ENCODE measurements at regions not wholly inside any gene's neighbourhood (a gene's known extent, or its start where the extent isn't known, plus 50 kb on each side); places are given as distances from the start of the nearest gene placed in this dataset.

DNA sequence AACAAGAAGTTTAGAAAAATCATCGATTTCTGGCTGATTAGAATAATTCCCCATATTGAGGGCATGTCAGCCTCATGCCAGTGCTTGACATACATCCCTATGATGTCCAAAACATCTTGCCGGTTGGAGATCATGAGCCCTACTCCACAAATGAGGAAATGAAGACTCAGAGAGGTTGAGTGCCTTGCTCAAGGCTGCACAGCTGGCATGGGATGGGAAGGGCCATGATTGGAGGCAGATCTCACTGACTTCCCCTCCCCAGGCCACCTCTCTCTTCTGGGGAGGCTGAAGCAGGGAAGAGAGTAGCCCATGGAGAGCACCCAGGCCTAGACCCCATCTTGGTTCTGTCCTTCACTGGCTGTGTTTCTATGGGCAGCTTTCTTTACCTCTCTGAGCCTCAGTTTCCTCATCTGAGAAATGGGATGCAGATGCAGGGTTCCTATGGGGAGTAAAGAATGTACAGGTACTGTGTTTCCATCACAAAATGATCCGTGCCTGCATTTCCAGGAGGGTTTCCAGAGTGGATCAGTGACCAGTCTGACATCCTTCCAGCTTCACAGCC is 145.7 kb downstream of the SYF2 start:
- TF ChIP-seq, protein P1, sequence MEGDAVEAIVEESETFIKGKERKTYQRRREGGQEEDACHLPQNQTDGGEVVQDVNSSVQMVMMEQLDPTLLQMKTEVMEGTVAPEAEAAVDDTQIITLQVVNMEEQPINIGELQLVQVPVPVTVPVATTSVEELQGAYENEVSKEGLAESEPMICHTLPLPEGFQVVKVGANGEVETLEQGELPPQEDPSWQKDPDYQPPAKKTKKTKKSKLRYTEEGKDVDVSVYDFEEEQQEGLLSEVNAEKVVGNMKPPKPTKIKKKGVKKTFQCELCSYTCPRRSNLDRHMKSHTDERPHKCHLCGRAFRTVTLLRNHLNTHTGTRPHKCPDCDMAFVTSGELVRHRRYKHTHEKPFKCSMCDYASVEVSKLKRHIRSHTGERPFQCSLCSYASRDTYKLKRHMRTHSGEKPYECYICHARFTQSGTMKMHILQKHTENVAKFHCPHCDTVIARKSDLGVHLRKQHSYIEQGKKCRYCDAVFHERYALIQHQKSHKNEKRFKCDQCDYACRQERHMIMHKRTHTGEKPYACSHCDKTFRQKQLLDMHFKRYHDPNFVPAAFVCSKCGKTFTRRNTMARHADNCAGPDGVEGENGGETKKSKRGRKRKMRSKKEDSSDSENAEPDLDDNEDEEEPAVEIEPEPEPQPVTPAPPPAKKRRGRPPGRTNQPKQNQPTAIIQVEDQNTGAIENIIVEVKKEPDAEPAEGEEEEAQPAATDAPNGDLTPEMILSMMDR (conservative IDR thresholded peaks at IDR 0.05 in 1 of 2, IDR thresholded peaks at IDR 0.05 in 1 of 2; ENCODE audit: low read depth in 1 of 2, low read length in 2 of 2): no peak
- no peak for TF ChIP-seq EZH2 (IDR thresholded peaks at IDR 0.05; ENCODE audit: low read length, missing control alignments)
- H3K79me2 ChIP-seq (ENCODE audit: control insufficient read depth, insufficient read depth, low read length): no peaks in the 10 kb centered on the region
- no peak overlapping the region for H3K9ac ChIP-seq (ENCODE audit: insufficient read depth, low read length)
- H3K27me3 ChIP-seq (ENCODE audit: control insufficient read depth, insufficient read depth, low read length): peaks cover 2% of the 10 kb centered on the region
- H3K36me3 ChIP-seq (ENCODE audit: control insufficient read depth, insufficient read depth, low read length): no peaks in the 10 kb centered on the region
- no peaks in the 10 kb centered on the region for H3K9me3 ChIP-seq (ENCODE audit: control insufficient read depth, insufficient read depth, low read depth, low read length)
- no peak overlapping the region for H3K4me2 ChIP-seq (ENCODE audit: extremely low read depth, insufficient read depth, low read length)
- H3K4me1 ChIP-seq (ENCODE audit: control insufficient read depth, extremely low read depth, insufficient read depth, low read length): no peaks in the 10 kb centered on the region
- H3K4me3 ChIP-seq (replicated peaks in 1 of 4; ENCODE audit: control extremely low read depth in 1 of 4, insufficient read depth in 1 of 4, low read depth in 3 of 4, low read length in 4 of 4): no peak overlapping the region
- H4K20me1 ChIP-seq (ENCODE audit: control insufficient read depth, extremely low read depth, insufficient read depth, low read length): peaks cover 2% of the 10 kb centered on the region
- no peak for DNase-seq (ENCODE audit: low read depth in 2 of 2)
- no peak overlapping the region for H2AFZ ChIP-seq (ENCODE audit: low read length)
- H3K27ac ChIP-seq (ENCODE audit: insufficient read depth, low read length): no peak overlapping the region

DNA sequence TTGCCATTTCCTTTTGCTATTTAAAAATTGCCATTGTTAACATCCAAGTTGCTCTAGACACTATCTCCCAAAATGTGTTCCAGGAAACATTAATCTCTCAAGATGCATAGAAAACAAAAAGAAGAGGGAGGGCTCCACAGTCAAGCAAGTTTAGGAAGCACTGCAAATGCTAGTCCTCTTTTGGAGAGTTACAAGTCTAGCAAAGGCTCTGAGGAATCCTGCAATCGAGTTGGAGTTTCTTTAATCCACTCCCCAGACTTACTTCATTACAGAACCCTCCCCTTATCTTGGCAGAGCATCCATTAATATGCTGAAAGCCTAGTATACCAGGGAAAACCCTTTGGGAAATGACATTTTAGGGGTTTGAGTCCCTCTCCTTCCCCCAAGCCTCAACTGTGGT is 147.9 kb downstream of the SYF2 start:
- no peaks in the 10 kb centered on the region for H3K9me3 ChIP-seq (ENCODE audit: control insufficient read depth, insufficient read depth, low read depth, low read length)
- DNase-seq (ENCODE audit: low read depth in 2 of 2): no peak
- H2AFZ ChIP-seq (ENCODE audit: low read length): no peak overlapping the region
- no peak overlapping the region for H3K27ac ChIP-seq (ENCODE audit: insufficient read depth, low read length)
- H3K4me3 ChIP-seq (replicated peaks in 1 of 4; ENCODE audit: control extremely low read depth in 1 of 4, insufficient read depth in 1 of 4, low read depth in 3 of 4, low read length in 4 of 4): no peak overlapping the region
- H3K4me2 ChIP-seq (ENCODE audit: extremely low read depth, insufficient read depth, low read length): no peak overlapping the region
- peaks cover 2% of the 10 kb centered on the region for H3K27me3 ChIP-seq (ENCODE audit: control insufficient read depth, insufficient read depth, low read length)
- peaks cover 2% of the 10 kb centered on the region for H4K20me1 ChIP-seq (ENCODE audit: control insufficient read depth, extremely low read depth, insufficient read depth, low read length)
- TF ChIP-seq, protein P1 (conservative IDR thresholded peaks at IDR 0.05 in 1 of 2, IDR thresholded peaks at IDR 0.05 in 1 of 2; ENCODE audit: low read depth in 1 of 2, low read length in 2 of 2): no peak
- no peak for TF ChIP-seq EZH2 (IDR thresholded peaks at IDR 0.05; ENCODE audit: low read length, missing control alignments)
- H3K9ac ChIP-seq (ENCODE audit: insufficient read depth, low read length): no peak overlapping the region
- no peaks in the 10 kb centered on the region for H3K4me1 ChIP-seq (ENCODE audit: control insufficient read depth, extremely low read depth, insufficient read depth, low read length)
- no peaks in the 10 kb centered on the region for H3K79me2 ChIP-seq (ENCODE audit: control insufficient read depth, insufficient read depth, low read length)
- H3K36me3 ChIP-seq (ENCODE audit: control insufficient read depth, insufficient read depth, low read length): no peaks in the 10 kb centered on the region

DNA sequence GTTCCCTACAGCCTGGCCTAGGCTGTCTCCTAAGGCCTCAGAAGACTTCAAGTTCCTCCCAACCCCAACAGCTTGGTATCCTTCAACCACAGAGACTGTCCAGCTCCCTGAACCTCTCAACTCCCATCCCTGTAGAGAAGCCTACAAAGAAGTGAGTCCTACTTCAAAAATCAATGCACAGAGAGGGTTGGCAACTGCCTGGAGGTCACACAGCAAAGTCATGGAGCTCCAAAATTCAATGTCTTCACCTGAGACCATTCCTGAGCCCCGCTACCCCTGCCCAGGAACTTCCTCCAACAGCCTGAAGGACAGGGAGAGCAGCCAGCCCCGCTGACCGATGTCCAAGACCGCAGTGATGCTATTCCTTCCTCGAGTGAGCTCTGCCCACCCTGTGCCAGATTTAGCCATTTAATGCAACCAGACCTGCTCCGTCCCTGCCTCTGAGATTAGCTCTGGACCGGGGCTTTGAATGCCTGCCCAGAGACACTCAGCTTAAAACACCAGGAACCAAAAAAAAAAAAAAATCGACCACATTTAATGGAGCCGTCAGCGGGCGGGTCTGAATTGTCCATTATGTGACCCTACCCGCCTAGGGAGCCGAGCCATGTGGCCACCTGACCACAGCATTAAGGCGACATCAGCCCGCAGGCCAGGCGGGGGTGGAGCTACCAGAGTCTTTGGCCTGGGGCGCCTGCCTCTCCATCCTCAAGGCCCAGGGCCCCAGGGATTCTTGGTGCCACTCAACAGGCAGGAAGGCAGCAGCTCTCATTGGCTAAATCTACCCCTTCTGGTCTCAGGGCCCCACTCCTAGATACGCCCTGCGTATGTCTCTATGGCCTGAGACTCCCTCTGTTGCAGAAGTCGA is 148.6 kb downstream of the SYF2 start:
- no peak for TF ChIP-seq EZH2 (IDR thresholded peaks at IDR 0.05; ENCODE audit: low read length, missing control alignments)
- TF ChIP-seq, protein P1 (conservative IDR thresholded peaks at IDR 0.05 in 1 of 2, IDR thresholded peaks at IDR 0.05 in 1 of 2; ENCODE audit: low read depth in 1 of 2, low read length in 2 of 2): no peak
- no peak overlapping the region for H3K9ac ChIP-seq (ENCODE audit: insufficient read depth, low read length)
- no peak overlapping the region for H3K4me3 ChIP-seq (replicated peaks in 1 of 4; ENCODE audit: control extremely low read depth in 1 of 4, insufficient read depth in 1 of 4, low read depth in 3 of 4, low read length in 4 of 4)
- H4K20me1 ChIP-seq (ENCODE audit: control insufficient read depth, extremely low read depth, insufficient read depth, low read length): peaks cover 2% of the 10 kb centered on the region
- DNase-seq (ENCODE audit: low read depth in 2 of 2): no peak
- H3K27me3 ChIP-seq (ENCODE audit: control insufficient read depth, insufficient read depth, low read length): peaks cover 2% of the 10 kb centered on the region
- no peak overlapping the region for H3K4me2 ChIP-seq (ENCODE audit: extremely low read depth, insufficient read depth, low read length)
- no peaks in the 10 kb centered on the region for H3K9me3 ChIP-seq (ENCODE audit: control insufficient read depth, insufficient read depth, low read depth, low read length)
- no peaks in the 10 kb centered on the region for H3K4me1 ChIP-seq (ENCODE audit: control insufficient read depth, extremely low read depth, insufficient read depth, low read length)
- no peaks in the 10 kb centered on the region for H3K36me3 ChIP-seq (ENCODE audit: control insufficient read depth, insufficient read depth, low read length)
- H3K79me2 ChIP-seq (ENCODE audit: control insufficient read depth, insufficient read depth, low read length): no peaks in the 10 kb centered on the region
- H2AFZ ChIP-seq (ENCODE audit: low read length): no peak overlapping the region
- H3K27ac ChIP-seq (ENCODE audit: insufficient read depth, low read length): no peak overlapping the region
